H9 (cell line): ENCODE measurements at regions not wholly inside any gene's neighbourhood (a gene's known extent, or its start where the extent isn't known, plus 50 kb on each side); places are given as distances from the start of the nearest gene placed in this dataset.

Source experiments
- DNase-seq: peaks from one replicate; pipeline ENCODE4 v3.0.0-alpha.2; 2017
- H2AFZ ChIP-seq: one replicate; pipeline ENCODE4 v1.6.1; 2013; ENCODE audit warnings: mild to moderate bottlenecking, low read length, control low read depth, moderate library complexity
- H2AK5ac ChIP-seq: 2 replicates; pipeline ENCODE4 v1.6.1; 2013; ENCODE audit warnings: low read length, control low read depth, mixed read lengths; ENCODE audit not compliant: insufficient read length
- H2BK120ac ChIP-seq: one replicate; pipeline ENCODE4 v1.6.1; 2013; ENCODE audit warnings: low read depth, mild to moderate bottlenecking, low read length, control low read depth, inconsistent platforms; ENCODE audit not compliant: poor library complexity, severe bottlenecking
- H2BK12ac ChIP-seq: 2 replicates; pipeline ENCODE4 v1.6.1; 2013; ENCODE audit warnings: low read length, control low read depth, mixed read lengths, low read depth; ENCODE audit not compliant: insufficient read length
- H2BK15ac ChIP-seq: 2 replicates; pipeline ENCODE4 v1.6.1; 2013; ENCODE audit warnings: low read depth, low read length, control low read depth
- H2BK20ac ChIP-seq: one replicate; pipeline ENCODE4 v1.6.1; 2013; ENCODE audit warnings: low read depth, mild to moderate bottlenecking, low read length, control low read depth, inconsistent platforms; ENCODE audit not compliant: poor library complexity, severe bottlenecking
- H2BK5ac ChIP-seq: 2 replicates; pipeline ENCODE4 v1.6.1; 2013; ENCODE audit warnings: low read length, control low read depth, mixed read lengths; ENCODE audit not compliant: insufficient read length
- H3K14ac ChIP-seq: 2 replicates; pipeline ENCODE4 v1.6.1; 2013; ENCODE audit warnings: low read length, control low read depth; ENCODE audit not compliant: insufficient read depth
- H3K18ac ChIP-seq: 2 replicates; pipeline ENCODE4 v1.6.1; 2013; ENCODE audit warnings: low read depth, mild to moderate bottlenecking, mixed read lengths, low read length, control low read depth; ENCODE audit not compliant: insufficient read length
- H3K23ac ChIP-seq: 2 replicates; pipeline ENCODE4 v1.6.1; 2013; ENCODE audit warnings: low read length, control low read depth, mixed read lengths, low read depth; ENCODE audit not compliant: insufficient read length
- H3K23me2 ChIP-seq: 2 replicates; pipeline ENCODE4 v1.6.1; 2013; ENCODE audit warnings: low read depth, mild to moderate bottlenecking, mixed read lengths, low read length, control low read depth; ENCODE audit not compliant: insufficient read length, poor library complexity, severe bottlenecking
- H3K27ac ChIP-seq: 2 replicates; pipeline ENCODE4 v1.5.1; 2013; ENCODE audit warnings: low read length, control low read depth, mixed read lengths, low read depth; ENCODE audit not compliant: insufficient read length
- H3K27me3 ChIP-seq: 2 replicates; pipeline ENCODE4 v1.6.1; 2013; ENCODE audit warnings: low read length, control low read depth, inconsistent platforms; ENCODE audit not compliant: insufficient read depth
- H3K4ac ChIP-seq: 2 replicates; pipeline ENCODE4 v1.6.1; 2013; ENCODE audit warnings: low read depth, mild to moderate bottlenecking, control low read depth, inconsistent platforms, low read length, moderate library complexity
- H3K4me1 ChIP-seq: 2 replicates; pipeline ENCODE4 v1.6.1; 2013; ENCODE audit warnings: low read length, control low read depth, inconsistent platforms; ENCODE audit not compliant: insufficient read depth
- H3K4me2 ChIP-seq: 2 replicates; pipeline ENCODE4 v1.6.1; 2013; ENCODE audit warnings: low read length, control low read depth, mixed read lengths; ENCODE audit not compliant: insufficient read length, insufficient read depth
- H3K56ac ChIP-seq: 2 replicates; pipeline ENCODE4 v1.6.1; 2013; ENCODE audit warnings: low read depth, mild to moderate bottlenecking, mixed read lengths, low read length, control low read depth; ENCODE audit not compliant: insufficient read length
- H3K79me1 ChIP-seq: 2 replicates; pipeline ENCODE4 v1.6.1; 2013; ENCODE audit warnings: low read depth, mild to moderate bottlenecking, moderate library complexity, low read length, control low read depth, inconsistent platforms; ENCODE audit not compliant: insufficient read depth, poor library complexity, severe bottlenecking
- H3K79me2 ChIP-seq: 2 replicates; pipeline ENCODE4 v1.6.1; 2013; ENCODE audit warnings: low read length, control low read depth, inconsistent platforms; ENCODE audit not compliant: insufficient read depth
- H3K9ac ChIP-seq: 2 replicates; pipeline ENCODE4 v1.6.1; 2013; ENCODE audit warnings: low read length, control low read depth, mixed read lengths; ENCODE audit not compliant: insufficient read length; ENCODE audit errors: extremely low read depth
- H3K9me3 ChIP-seq: one replicate; pipeline ENCODE4 v1.6.1; 2013; ENCODE audit warnings: low read depth, low read length, inconsistent platforms; ENCODE audit not compliant: control insufficient read depth
- H3T11ph ChIP-seq: one replicate; pipeline ENCODE4 v1.6.1; 2013; ENCODE audit warnings: mild to moderate bottlenecking, low read length, control low read depth, inconsistent platforms
- H4K20me1 ChIP-seq: one replicate; pipeline ENCODE4 v1.6.1; 2013; ENCODE audit not compliant: control insufficient read depth, insufficient read length, insufficient read depth
- H4K5ac ChIP-seq: 2 replicates; pipeline ENCODE4 v1.6.1; 2013; ENCODE audit warnings: low read depth, mild to moderate bottlenecking, mixed read lengths, low read length, control low read depth; ENCODE audit not compliant: insufficient read length
- H4K8ac ChIP-seq: replicated peaks from 2 replicates; pipeline ENCODE4 v1.6.1; 2013; ENCODE audit warnings: low read length, control low read depth, mixed read lengths, low read depth; ENCODE audit not compliant: insufficient read length
- H4K91ac ChIP-seq: 2 replicates; pipeline ENCODE4 v1.6.1; 2013; ENCODE audit warnings: low read depth, mild to moderate bottlenecking, moderate library complexity, mixed read lengths, low read length, control low read depth; ENCODE audit not compliant: insufficient read length
- H3K27ac Mint-ChIP-seq, 3 experiments: 2 replicates in 2 of 3; 3 replicates in 1 of 3; pipeline ENCODE4 v1.8.0; 2020 to 2021; ENCODE audit warnings: mixed read lengths in 3 of 3, mild to moderate bottlenecking in 1 of 3, moderate library complexity in 1 of 3
- H3K27me3 Mint-ChIP-seq: 2 replicates; pipeline ENCODE4 v1.8.0; 2021; ENCODE audit warnings: low read depth, mild to moderate bottlenecking, moderate library complexity, mixed read lengths
- H3K36me3 Mint-ChIP-seq, 3 experiments: 2 replicates in 2 of 3; 3 replicates in 1 of 3; pipeline ENCODE4 v1.8.0; 2020 to 2021; ENCODE audit warnings: low read depth in 3 of 3, mixed read lengths in 3 of 3; ENCODE audit not compliant: insufficient read depth in 1 of 3
- H3K4me1 Mint-ChIP-seq, 2 experiments: 2 replicates each; pipeline ENCODE4 v1.8.0; 2020; ENCODE audit warnings: mixed read lengths in 2 of 2
- H3K4me3 Mint-ChIP-seq, 2 experiments: 2 replicates in 1 of 2; 3 replicates in 1 of 2; pipeline ENCODE4 v1.8.0; 2020 to 2021; ENCODE audit warnings: mild to moderate bottlenecking in 2 of 2, mixed read lengths in 2 of 2, moderate library complexity in 1 of 2
- H3K9me3 Mint-ChIP-seq, 2 experiments: 2 replicates in 1 of 2; 3 replicates in 1 of 2; pipeline ENCODE4 v1.8.0; 2020; ENCODE audit warnings: mild to moderate bottlenecking in 2 of 2, mixed read lengths in 2 of 2, moderate library complexity in 1 of 2
- WGBS: extraction: QIAGEN DNeasy Blood & Tissue Kit; methylation state at CpG from one replicate; pipeline ENCODE4 v1.1.7; 2013; ENCODE audit warnings: missing lambda C conversion rate, low lambda C conversion rate, mixed read lengths; ENCODE audit not compliant: insufficient read length; ENCODE audit errors: extremely low coverage; 5-methylcytosine and 5-hydroxymethylcytosine counted together
- TF ChIP-seq, protein P1 (sequence below): fragments of 200-600 bp; sonication (generic); conservative IDR thresholded peaks from 3 replicates; pipeline ENCODE4 v1.8.0; 2021; ENCODE audit warnings: antibody characterized with exemption, mild to moderate bottlenecking

DNA sequence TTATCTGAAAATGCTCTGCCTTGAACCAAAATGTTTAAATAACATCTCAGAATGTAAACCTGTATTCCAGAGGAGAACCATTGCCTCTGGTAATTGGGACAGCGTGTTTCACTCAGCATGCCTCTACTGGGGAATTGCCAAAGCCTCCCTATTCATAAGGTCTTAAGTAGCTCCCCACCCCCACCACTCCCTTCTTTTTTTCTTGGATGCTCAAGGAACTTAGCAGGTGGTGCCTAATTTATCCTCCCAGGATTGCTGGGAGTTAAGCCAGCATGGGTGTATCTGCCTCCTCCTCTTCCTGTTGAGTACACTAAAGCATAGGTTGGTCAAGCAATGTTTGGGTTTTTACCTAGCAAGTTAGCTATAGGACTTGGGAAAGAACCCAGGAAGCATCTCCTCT, 220.2 kb downstream of the DMAC1 start:
- WGBS: no CpG with 5 or more reads among the region's 1 CpG

More for the DNA sequence above, 220.2 kb downstream of the DMAC1 start:
- Mint-ChIP-seq H3K4me1 (peaks cover 7 to 20% of the 10 kb centered on the region in 2 experiments), H3K27me3 (no peaks in the 10 kb centered on the region), H3K4me3 (no peak overlapping the region), H3K27ac (no peak overlapping the region), H3K9me3 (peaks cover 2 to 3% of the 10 kb centered on the region in 2 experiments; a peak in 2 of 5 replicates), H3K36me3 (no peaks in the 10 kb centered on the region; a peak in 1 of 7 replicates)
- no peaks in the 10 kb centered on the region for H3K9me3 ChIP-seq
- no peak overlapping the region for H3K56ac ChIP-seq
- H4K91ac ChIP-seq: no peak overlapping the region
- no peak overlapping the region for H3K4me2 ChIP-seq
- no peak overlapping the region for H2BK120ac ChIP-seq
- H3K23ac ChIP-seq: no peak overlapping the region
- H3K23me2 ChIP-seq: no peaks in the 10 kb centered on the region
- H2BK5ac ChIP-seq: no peak overlapping the region
- H4K5ac ChIP-seq: no peak overlapping the region
- no peak overlapping the region for H3K14ac ChIP-seq
- H3K4me1 ChIP-seq: no peaks in the 10 kb centered on the region
- H3K27me3 ChIP-seq: no peaks in the 10 kb centered on the region
- H4K8ac ChIP-seq: no peak overlapping the region
- no peak overlapping the region for H2AK5ac ChIP-seq
- no peak overlapping the region for H3K18ac ChIP-seq
- no peaks in the 10 kb centered on the region for H4K20me1 ChIP-seq
- no peaks in the 10 kb centered on the region for H3K79me1 ChIP-seq
- no peaks in the 10 kb centered on the region for H3K79me2 ChIP-seq
- H2BK20ac ChIP-seq: no peak overlapping the region
- H2BK12ac ChIP-seq: no peak overlapping the region
- H3K27ac ChIP-seq: no peak overlapping the region
- DNase-seq: no peak
- no peak overlapping the region for H3K4ac ChIP-seq
- H3T11ph ChIP-seq: no peak overlapping the region
- TF ChIP-seq, protein P1, sequence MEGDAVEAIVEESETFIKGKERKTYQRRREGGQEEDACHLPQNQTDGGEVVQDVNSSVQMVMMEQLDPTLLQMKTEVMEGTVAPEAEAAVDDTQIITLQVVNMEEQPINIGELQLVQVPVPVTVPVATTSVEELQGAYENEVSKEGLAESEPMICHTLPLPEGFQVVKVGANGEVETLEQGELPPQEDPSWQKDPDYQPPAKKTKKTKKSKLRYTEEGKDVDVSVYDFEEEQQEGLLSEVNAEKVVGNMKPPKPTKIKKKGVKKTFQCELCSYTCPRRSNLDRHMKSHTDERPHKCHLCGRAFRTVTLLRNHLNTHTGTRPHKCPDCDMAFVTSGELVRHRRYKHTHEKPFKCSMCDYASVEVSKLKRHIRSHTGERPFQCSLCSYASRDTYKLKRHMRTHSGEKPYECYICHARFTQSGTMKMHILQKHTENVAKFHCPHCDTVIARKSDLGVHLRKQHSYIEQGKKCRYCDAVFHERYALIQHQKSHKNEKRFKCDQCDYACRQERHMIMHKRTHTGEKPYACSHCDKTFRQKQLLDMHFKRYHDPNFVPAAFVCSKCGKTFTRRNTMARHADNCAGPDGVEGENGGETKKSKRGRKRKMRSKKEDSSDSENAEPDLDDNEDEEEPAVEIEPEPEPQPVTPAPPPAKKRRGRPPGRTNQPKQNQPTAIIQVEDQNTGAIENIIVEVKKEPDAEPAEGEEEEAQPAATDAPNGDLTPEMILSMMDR: no peak
- no peak overlapping the region for H3K9ac ChIP-seq
- no peak overlapping the region for H2AFZ ChIP-seq
- H2BK15ac ChIP-seq: no peak overlapping the region
